Mammary epithelial cell (primary cell): ENCODE measurements at regions not wholly inside any gene's neighbourhood (a gene's known extent, or its start where the extent isn't known, plus 50 kb on each side); places are given as distances from the start of the nearest gene placed in this dataset.

Experiments used
- CTCF ChIP-seq, 2 donors: IDR thresholded peaks in 1 of 2; conservative IDR thresholded peaks in 1 of 2; 2 replicates each; pipeline ENCODE4 v1.5.1; 2011 to 2012; ENCODE audit warnings: inconsistent platforms in 2 of 2, low read length in 2 of 2, mild to moderate bottlenecking in 2 of 2, control low read depth in 1 of 2, low read depth in 1 of 2; ENCODE audit not compliant: insufficient read depth in 1 of 2; ENCODE audit errors: extremely low read depth in 1 of 2
- EZH2 ChIP-seq: IDR thresholded peaks from 2 replicates; pipeline ENCODE4 v1.6.1; 2012; ENCODE audit warnings: low read length, inconsistent platforms, borderline replicate concordance

DNA sequence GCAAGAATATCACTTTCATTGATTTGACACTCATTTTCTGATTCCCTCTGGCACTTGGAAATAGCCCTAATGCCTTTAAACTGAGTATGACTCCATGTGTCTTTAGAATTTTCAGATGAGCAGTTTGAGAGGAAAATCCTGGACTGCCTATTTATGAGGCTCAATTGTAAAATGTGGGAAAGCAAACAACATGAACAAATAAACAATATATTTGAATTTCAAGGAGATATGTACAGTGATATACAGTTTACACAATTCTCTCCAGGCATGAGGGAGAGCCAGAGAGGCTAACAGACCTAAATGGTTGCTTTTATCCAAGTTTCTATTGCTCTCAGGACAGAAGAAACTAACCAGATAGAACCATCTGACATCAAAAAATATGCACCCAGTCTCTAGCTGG, 748.2 kb upstream of the NRSN1 start:
- TF ChIP-seq CTCF (conservative IDR thresholded peaks at IDR 0.05 in 1 of 2, IDR thresholded peaks at IDR 0.05 in 1 of 2; ENCODE audit: extremely low read depth in 1 of 2, insufficient read depth in 1 of 2, low read depth in 1 of 2, low read length in 2 of 2) (no peak), EZH2 (no peak)
